ENCODE measurements at regions not wholly inside any gene's neighbourhood (a gene's known extent, or its start where the extent isn't known, plus 50 kb on each side); places are given as distances from the start of the nearest gene placed in this dataset.

DNA sequence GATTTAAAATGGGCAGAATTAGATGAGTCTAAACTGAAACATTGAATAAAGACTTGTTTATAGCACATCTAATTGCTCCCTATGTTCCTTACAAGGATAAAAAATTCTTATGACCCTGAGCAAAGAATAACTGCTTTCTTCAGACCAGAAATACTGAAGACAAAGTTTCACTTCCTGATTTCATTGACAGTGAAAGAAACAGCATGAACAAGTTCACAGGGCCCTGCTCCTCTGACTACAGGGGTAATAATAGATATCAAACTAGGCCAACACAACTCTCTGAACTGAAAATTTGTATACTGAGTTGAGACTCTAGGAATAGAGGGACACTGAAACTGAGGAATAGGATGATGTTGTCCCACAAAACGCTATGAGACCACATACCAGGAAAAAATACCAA, 1383.3 kb upstream of the CDH2 start:
- TF ChIP-seq, protein P1, sequence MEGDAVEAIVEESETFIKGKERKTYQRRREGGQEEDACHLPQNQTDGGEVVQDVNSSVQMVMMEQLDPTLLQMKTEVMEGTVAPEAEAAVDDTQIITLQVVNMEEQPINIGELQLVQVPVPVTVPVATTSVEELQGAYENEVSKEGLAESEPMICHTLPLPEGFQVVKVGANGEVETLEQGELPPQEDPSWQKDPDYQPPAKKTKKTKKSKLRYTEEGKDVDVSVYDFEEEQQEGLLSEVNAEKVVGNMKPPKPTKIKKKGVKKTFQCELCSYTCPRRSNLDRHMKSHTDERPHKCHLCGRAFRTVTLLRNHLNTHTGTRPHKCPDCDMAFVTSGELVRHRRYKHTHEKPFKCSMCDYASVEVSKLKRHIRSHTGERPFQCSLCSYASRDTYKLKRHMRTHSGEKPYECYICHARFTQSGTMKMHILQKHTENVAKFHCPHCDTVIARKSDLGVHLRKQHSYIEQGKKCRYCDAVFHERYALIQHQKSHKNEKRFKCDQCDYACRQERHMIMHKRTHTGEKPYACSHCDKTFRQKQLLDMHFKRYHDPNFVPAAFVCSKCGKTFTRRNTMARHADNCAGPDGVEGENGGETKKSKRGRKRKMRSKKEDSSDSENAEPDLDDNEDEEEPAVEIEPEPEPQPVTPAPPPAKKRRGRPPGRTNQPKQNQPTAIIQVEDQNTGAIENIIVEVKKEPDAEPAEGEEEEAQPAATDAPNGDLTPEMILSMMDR (IDR thresholded peaks at IDR 0.05; ENCODE audit: borderline replicate concordance, extremely low read depth, low read length, poor library complexity, severe bottlenecking): no peak
- TF ChIP-seq EZH2 (IDR thresholded peaks at IDR 0.05; ENCODE audit: borderline replicate concordance, low read depth, low read length, severe bottlenecking): no peak
